GM21423 (cell line): ENCODE measurements at regions not wholly inside any gene's neighbourhood (a gene's known extent, or its start where the extent isn't known, plus 50 kb on each side); places are given as distances from the start of the nearest gene placed in this dataset.
A peak's percentile ranks its signal among the peaks of the same experiment; 100 is the strongest.

Experiments used
- ATAC-seq: cut with Tn5 transposase; IDR thresholded peaks from one replicate; pipeline ENCODE4 v1.9.1; 2021; ENCODE audit warnings: mild to moderate bottlenecking, moderate library complexity; ENCODE audit not compliant: unreplicated experiment

GRCh38 chr21:31570824-31571566, 88.5 kb upstream of the SOD1 start:
- ATAC-seq = no peak

GRCh38 chr21:31566611-31567010, 92.9 kb upstream of the SOD1 start:
- no peak for ATAC-seq

DNA sequence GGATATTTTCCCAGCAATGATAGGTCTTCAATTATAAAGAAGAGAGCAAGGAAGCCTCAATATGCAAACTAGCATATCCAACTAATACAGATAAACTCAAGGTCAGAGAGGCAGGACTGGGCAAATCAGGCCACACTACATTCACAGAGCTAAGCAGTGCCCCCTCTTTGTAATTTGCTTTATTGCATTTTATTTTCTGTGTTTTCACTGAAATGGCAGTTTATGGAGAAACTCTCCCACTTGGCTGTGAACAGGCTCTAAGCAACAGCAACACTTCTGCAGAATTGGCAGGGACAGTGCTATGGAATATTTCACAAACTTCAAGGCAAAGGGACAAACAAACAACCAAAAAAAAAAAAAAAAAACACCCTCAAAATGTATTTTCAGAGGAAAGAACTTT, 93.4 kb upstream of the SOD1 start:
- no peak for ATAC-seq

DNA sequence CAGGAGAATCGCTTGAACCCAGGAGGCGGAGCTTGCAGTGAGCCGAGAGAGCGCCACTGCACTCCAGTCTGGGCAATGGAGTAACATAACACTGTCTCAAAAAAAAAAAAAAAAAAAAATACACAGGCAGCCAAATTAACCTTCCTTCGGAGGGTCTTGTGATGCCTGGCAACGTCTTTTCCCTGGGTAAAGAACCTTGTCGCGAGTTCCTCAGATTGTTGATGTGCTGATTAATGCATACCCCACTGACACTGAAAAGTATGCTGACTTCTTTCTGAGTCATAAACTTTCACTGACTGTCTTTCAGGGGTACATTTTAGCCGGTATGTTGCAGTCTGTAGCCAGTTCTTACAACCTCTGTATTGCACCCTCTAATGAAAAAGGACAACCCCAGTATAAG, 95.1 kb upstream of the SOD1 start:
- ATAC-seq = no peak

GRCh38 chr21:31560479-31560878, 99.0 kb upstream of the SOD1 start:
- ATAC-seq = no peak

DNA sequence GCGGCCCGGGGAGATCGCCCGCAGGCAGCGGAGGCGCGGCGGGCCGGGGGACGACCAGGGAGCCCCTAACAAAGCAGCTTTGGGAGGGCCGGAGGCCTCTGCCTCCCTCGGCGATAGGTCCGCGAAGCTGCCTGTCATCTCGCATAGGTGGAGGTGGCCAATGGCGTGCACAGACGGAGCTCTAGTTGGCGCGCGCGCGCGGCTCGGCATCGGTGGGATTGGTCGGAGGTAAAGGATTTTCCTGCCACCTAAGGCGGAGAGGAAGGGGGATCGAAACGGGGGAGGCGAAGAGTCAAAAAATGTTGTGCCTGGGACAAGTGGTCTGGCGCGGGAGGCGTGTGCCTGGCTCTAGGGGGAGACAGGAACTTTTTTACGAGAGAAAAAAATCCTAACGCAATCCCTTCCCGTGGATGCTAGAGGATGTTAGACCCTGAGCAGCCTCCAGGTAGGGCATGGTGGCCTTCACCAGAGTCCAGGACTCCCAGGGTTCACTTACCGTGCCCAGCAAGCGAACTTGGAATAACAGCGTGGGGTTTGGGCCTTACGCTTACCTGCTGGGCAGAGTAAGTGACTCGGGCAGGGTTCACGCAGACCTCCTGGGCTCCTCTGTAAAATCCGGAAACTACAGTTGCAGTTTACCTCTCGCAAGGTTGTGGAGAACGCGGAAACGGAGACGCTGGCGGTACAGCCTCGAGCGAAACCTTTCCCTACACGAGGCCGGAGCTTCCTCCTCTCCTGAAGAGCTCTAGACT, 99.9 kb upstream of the SOD1 start:
- ATAC-seq = peak; percentile 71

DNA sequence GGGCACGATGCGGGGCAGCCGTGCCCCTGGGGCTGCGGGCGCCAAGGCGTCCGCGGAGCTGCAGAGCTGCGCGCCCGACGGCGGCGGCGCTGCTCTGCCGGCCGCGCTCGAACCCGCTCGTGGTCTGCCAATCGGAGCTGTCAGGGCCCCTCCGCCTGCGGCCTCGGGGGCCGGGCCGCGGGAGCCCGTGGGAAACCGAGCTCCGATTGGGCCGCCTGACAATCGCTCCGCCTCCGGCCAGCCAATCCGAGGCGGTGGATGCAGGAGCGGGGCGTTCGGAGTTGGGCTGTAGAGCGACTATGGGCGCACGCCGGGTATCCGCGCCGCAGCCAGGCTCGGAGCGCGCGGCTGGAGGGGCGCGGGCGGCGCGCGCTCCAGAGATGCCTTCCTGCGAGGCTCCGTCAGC, 100.5 kb upstream of the SOD1 start:
- peak; percentile 86 for ATAC-seq

DNA sequence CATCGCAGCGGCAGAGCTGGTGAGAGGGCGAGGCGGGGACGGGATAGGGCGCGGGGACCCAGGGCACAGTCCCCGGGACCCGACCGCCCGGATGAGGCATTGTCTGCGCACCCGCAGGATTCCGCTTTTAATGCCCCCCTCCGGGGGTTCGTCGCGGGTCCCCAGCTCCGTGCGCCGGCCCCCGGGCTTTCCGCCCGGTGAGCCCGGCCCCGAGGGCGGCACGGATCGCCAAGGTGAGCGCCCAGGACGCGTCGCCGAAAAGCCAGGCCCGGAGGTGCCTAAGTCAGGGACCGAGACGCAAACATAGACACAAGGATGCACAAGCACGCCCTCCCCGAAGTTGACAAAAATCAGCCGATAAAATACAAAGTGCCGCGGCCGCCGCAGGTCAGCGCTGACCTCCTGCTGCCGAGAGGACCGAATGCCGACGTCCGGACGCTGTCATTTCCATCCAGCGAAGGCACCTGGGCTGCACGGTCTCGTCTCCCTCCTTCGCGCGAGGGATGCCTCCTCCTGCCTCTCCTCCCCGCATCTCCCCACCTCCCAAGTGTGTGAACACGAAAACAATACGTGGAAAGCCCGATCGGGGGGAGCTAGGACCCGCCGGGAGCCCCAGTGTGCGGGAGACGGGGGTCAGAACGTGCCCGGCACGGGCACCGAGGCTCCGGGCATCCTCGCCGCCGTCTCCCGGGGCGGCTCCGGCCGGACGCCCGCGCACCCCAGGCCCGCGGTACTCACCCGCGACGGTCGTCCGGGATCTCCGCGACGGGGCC, 101.1 kb upstream of the SOD1 start:
- peak; percentile 20 for ATAC-seq

DNA sequence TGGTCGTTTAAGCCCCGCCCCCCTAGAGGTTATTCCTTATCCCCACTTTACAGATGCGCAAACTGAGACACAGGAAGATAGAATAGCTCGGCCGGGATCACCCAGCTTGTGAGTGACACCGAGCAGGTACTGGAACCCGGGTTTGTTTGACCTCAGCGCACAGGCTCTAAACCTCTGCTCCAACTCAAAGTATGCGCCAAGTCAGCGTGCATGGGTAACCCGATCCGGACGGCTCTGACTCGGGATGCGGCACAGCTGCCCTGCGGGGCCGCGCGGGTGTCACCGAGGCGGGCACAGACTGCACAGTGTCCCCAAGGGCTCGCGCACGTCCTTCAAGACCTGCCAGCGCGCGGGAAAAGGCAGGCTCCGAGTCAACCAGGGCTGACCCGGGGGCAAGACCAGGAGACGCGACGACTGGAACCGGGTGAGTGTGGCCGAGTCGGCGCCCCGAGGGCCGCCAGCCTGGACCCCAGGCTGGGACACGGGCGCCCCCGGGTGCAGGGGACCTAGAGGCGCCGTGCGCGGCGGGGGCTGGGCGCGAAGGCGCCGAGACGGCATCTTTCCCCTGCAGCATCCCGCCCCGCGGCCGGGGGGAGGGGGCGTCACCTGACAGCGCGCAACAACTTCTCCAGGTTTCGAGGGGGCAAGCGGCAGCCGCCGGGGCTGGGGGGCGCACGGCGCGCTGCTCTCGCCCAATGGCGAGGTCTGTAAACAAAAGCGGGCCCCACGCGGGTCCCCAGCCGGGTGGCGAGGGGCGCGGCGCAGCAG, 101.9 kb upstream of the SOD1 start:
- no peak for ATAC-seq

DNA sequence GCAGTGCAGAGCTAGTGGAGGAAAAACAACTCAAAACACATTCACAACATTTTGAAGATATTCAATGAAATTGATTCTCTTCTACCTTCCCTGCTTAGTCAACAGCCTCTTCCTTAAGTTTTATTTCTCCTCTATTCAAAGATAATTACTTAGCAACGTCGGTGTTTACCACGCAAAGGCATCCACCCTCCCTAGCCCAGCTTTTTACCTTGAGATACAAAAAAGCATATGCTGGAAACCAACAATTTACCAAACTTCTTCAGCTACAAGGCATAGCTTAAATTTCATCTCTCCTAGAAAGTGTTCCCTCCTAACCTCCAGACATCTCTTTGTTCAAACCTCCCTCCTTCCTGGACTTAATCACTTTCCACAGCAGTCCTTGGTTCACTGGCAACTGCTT, 102.8 kb upstream of the SOD1 start:
- no peak for ATAC-seq

DNA sequence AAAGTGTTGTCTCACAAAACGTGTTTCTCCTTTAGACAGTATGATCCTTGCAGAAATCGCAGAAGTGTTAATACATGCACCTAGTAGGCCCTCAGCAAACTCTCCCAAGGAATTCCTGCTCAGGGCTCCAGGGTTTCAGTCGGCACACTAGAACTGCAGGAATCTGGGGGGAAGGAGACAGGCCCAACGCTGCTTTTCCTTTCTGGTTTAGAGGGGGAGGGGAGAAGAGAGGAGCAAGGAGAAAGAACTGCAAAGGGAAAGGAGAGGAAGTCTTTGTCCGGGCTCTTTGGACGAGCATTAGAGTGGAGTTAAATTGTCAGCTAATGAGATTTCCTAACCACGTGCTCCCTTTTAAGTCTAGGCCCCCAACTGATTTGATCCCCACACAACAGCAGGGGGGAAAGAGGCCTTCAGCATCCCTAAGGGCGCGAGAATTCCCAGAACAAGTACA, 103.7 kb upstream of the SOD1 start:
- no peak for ATAC-seq

DNA sequence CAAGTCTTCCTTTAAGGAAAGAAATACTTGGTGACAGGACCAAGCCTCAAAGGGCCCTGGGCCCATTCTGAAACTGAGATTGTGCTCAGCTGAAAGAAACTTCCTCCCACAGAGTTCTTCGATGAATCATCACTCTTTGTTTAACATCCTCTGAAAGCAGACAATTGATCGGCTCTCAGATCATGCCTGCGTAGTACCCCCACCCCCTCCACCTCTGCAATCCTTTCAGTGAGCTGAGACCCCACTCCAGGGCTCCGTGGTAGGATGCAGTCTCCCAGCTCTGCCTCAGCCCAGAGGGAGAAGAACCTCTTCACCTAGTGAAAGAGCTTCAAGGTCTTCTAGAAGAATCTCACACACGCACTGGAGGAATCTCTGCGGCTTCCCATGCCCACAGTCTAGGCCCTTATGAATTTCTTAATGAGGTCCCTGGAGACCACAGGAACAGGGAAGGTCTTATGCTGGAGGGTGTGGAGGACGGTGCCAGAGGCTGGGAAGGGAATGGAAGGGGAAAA, 104.9 kb upstream of the SOD1 start:
- ATAC-seq = peak; percentile 32

GRCh38 chr21:31553926-31554325, 105.6 kb upstream of the SOD1 start:
- no peak for ATAC-seq

DNA sequence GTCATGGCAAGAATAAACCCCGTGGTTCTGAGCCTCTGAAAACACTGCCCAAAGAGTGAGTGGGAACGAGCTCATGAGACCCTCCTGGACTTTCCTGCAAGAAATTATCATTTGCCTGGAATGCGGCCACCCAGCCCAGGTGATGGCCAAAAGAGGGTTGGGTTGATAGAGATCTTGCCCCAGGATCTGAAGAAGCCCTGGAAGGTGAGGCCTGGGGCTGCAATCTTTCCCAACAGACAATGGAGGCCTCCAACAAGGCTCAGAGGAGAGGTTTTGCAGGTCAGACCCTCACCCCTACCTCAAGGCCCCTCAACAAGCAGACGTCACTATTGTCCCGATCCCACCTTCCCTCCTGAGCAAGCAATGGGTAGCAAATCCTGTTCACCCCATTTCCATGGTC, 106.0 kb upstream of the SOD1 start:
- ATAC-seq = no peak

DNA sequence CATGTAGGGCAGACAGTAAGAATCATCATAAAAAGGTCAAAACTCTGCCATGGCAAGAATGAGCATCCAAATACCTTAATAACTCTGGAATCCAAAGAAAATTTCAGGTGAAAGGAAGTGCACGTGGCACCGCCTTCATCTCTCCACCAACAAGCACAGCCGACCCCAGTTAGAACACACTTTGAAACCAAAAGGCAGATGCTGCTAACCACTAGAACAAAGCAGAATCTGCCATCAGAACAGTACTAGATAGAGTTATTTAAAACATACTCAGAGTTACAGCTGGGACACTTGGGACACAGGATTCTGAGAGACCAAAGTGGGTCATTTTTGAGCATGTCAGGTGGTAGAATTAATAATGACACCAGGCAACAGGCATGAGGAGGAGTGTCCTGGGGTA, 106.7 kb upstream of the SOD1 start:
- ATAC-seq = no peak

DNA sequence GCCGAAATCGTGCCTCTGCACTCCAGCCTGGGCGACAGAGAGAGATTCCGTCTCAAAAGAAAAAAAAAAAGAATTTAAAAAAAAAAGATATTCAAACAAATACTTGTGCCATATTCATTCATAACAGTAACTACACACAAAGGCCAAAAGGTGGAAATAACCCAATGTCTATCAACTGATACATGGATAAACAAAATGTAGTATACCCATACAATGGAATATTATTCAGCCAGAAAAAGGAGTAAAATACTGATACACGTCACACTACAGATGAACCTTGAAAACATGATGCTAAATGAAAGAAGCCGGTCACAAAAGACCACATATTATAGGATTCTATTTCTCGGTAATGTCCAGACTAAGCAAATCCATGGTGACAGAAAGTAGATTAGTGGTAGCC, 109.4 kb upstream of the SOD1 start:
- no peak for ATAC-seq

DNA sequence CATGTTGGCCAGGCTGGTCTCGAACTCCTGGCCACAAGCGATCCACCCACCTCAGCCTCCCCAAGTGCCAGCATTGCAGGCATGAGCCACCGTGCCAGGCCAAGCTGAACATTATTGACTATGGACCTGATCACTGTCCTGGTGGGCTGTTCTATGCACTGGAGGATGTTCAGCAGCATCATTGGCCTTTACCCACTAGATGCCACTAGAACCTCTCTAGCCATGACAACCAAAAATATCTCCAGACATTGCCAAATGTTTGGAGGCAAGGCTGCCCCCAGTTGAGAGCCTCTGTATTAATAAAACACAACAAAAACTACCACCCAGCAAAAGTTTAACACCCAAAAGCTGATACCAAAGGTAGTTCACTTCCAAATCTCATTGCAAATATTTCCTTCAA, 110.8 kb upstream of the SOD1 start:
- no peak for ATAC-seq

- ATAC-seq = no peak
These were observed 112.9 kb upstream of the SOD1 start for GRCh38 chr21:31546443-31547170.

GRCh38 chr21:31545036-31545435, 114.5 kb upstream of the SOD1 start:
- no peak for ATAC-seq

DNA sequence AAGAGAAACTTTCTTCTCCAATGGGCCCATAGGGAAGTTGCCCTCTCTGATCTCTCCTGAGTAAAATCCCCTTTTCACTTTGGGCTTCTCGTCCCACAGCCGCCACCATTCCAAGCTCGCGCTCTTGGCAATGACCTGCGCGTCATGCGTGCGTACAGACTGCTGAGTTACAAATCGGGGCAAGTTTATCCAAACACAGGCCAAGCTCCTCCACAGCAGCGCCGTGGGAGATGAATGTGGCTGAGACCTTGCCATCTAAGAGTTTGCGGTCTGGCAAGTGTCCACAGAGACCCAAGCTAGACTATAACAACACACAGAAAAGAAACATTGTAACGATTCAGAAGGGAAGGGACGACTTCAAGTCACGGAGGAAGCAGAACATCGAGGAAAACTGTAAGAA, 116.3 kb upstream of the SOD1 start:
- no peak for ATAC-seq
